ENCODE measurements at regions not wholly inside any gene's neighbourhood (a gene's known extent, or its start where the extent isn't known, plus 50 kb on each side); places are given as distances from the start of the nearest gene placed in this dataset.

DNA sequence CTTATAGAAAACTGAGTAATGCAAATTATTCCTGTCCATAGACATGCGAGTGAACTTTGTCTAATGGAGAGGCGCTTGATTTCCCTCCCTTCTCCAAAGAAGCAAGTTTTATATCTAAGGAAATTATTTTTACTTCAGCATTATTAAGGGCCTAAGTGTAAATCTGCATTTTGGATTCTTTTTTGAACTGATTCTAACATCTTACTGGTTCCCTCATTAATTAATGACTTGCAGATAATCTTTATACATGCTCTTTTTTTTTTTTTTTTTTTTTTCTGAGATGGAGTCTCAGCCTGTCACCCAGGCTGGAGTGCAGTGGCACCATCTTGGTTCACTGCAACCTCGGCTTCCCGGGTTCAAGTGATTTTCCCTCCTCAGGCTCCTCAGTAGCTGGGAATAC is 209.5 kb downstream of the TLE4 start:
- no peak overlapping the region for H3K27ac Mint-ChIP-seq
- no peaks in the 10 kb centered on the region for H3K36me3 Mint-ChIP-seq (ENCODE audit: low read depth)
- H3K4me3 Mint-ChIP-seq: no peak overlapping the region
- TF ChIP-seq, protein P1, sequence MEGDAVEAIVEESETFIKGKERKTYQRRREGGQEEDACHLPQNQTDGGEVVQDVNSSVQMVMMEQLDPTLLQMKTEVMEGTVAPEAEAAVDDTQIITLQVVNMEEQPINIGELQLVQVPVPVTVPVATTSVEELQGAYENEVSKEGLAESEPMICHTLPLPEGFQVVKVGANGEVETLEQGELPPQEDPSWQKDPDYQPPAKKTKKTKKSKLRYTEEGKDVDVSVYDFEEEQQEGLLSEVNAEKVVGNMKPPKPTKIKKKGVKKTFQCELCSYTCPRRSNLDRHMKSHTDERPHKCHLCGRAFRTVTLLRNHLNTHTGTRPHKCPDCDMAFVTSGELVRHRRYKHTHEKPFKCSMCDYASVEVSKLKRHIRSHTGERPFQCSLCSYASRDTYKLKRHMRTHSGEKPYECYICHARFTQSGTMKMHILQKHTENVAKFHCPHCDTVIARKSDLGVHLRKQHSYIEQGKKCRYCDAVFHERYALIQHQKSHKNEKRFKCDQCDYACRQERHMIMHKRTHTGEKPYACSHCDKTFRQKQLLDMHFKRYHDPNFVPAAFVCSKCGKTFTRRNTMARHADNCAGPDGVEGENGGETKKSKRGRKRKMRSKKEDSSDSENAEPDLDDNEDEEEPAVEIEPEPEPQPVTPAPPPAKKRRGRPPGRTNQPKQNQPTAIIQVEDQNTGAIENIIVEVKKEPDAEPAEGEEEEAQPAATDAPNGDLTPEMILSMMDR (IDR thresholded peaks at IDR 0.05; ENCODE audit: unreplicated experiment in 3 of 3): no peak
- no peaks in the 10 kb centered on the region for H3K9me3 Mint-ChIP-seq
- H3K4me1 Mint-ChIP-seq: no peaks in the 10 kb centered on the region
- peaks cover 6% of the 10 kb centered on the region for H3K27me3 Mint-ChIP-seq (ENCODE audit: low read depth)

DNA sequence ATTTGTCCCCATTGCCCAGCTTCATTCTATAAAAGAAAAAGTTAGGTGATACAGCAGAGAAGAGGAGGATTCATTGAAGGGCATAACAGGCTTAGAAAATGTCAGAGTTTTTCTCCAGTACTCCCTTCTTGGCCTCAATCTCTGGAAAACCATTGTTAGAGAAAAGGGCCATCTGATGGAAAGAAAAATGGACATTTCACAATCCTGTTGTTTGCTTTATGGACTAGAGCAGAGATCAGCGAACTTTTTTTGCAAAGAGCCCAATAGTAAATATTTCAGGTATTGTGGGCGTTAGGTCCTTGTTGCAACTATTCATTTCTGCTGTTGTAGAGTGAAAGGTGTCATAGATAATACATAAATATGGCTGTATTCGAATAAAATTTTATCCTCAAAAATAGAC is 208.8 kb downstream of the TLE4 start:
- Mint-ChIP-seq H3K27ac (no peak overlapping the region), H3K4me1 (no peaks in the 10 kb centered on the region), H3K4me3 (no peak overlapping the region), H3K27me3 (ENCODE audit: low read depth) (peaks cover 6% of the 10 kb centered on the region), H3K36me3 (ENCODE audit: low read depth) (no peaks in the 10 kb centered on the region), H3K9me3 (no peaks in the 10 kb centered on the region)
- TF ChIP-seq, protein P1 (IDR thresholded peaks at IDR 0.05; ENCODE audit: unreplicated experiment in 3 of 3): no peak

- TF ChIP-seq, protein P1 (IDR thresholded peaks at IDR 0.05; ENCODE audit: unreplicated experiment in 3 of 3): no peak
- H3K4me3 Mint-ChIP-seq: no peak overlapping the region
- H3K9me3 Mint-ChIP-seq: no peaks in the 10 kb centered on the region
- no peak overlapping the region for H3K27ac Mint-ChIP-seq
- no peaks in the 10 kb centered on the region for H3K4me1 Mint-ChIP-seq
- peaks cover 6% of the 10 kb centered on the region for H3K27me3 Mint-ChIP-seq (ENCODE audit: low read depth)
- no peaks in the 10 kb centered on the region for H3K36me3 Mint-ChIP-seq (ENCODE audit: low read depth)
These were observed 208.1 kb downstream of the TLE4 start for GRCh38 chr9:79779901-79780300.

DNA sequence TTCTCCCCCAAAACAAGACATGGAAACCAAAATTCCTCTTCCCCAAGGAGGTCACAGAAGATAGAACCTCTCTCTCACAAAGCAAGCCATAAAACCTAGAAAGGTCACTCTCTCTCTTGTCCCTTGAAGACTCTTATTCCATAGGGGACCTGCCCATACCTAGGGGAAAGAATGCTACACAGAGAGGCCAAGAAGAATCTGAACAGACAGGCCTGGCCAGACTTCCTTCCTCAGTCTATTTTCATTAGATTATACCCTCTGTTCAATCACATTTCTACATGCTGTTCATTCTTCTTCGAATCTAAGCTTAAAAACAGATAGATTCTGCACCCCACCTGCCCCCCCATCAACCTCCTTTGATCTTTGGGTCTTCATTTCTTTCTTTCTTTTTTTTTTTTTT is 206.8 kb downstream of the TLE4 start:
- Mint-ChIP-seq H3K9me3 (no peaks in the 10 kb centered on the region), H3K27ac (no peak overlapping the region), H3K36me3 (ENCODE audit: low read depth) (no peaks in the 10 kb centered on the region), H3K4me1 (no peaks in the 10 kb centered on the region), H3K4me3 (no peak overlapping the region), H3K27me3 (ENCODE audit: low read depth) (peaks cover 6% of the 10 kb centered on the region)
- TF ChIP-seq, protein P1 (IDR thresholded peaks at IDR 0.05; ENCODE audit: unreplicated experiment in 3 of 3): no peak

DNA sequence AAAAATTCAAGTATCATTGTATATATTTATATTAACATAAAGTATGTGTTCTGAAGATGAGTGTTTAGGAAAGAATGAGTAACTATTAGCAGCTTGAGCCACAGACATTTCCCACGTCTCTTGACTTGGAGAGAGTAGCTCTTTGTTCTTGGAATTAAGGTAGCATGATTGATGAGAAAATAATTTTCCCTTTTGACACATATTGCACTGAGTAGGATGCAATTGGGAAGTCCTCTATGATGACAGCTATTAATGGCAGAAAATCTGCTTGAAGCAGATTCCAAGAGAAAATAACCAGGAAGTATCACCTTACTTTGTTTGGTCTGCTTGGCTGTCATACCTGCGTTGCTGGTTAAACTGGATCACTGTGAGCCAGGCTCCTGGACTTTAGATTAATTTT is 204.8 kb downstream of the TLE4 start:
- Mint-ChIP-seq H3K36me3 (ENCODE audit: low read depth) (no peaks in the 10 kb centered on the region), H3K27ac (no peak overlapping the region), H3K4me3 (no peak overlapping the region), H3K9me3 (no peaks in the 10 kb centered on the region), H3K4me1 (no peaks in the 10 kb centered on the region), H3K27me3 (ENCODE audit: low read depth) (no peaks in the 10 kb centered on the region)
- TF ChIP-seq, protein P1 (IDR thresholded peaks at IDR 0.05; ENCODE audit: unreplicated experiment in 3 of 3): no peak
